Activated T-helper 17 cell treated with anti-CD3 and anti-CD28 coated beads, Interleukin-2, amount 50 U/mL, for 72 hours (primary cell): ENCODE measurements at regions not wholly inside any gene's neighbourhood (a gene's known extent, or its start where the extent isn't known, plus 50 kb on each side); places are given as distances from the start of the nearest gene placed in this dataset.

Experiments used
- ATAC-seq: fragments of 150-1000 bp; cut with Tn5 transposase; replicated peaks from 2 replicates; pipeline ENCODE4 v1.10.0; 2021; ENCODE audit warnings: mild to moderate bottlenecking, moderate library complexity
- H3K27ac Mint-ChIP-seq: one replicate; pipeline ENCODE4 v1.8.0; 2022; ENCODE audit warnings: mixed read lengths
- H3K27me3 Mint-ChIP-seq: one replicate; pipeline ENCODE4 v1.8.0; 2022; ENCODE audit warnings: mixed read lengths
- H3K36me3 Mint-ChIP-seq: one replicate; pipeline ENCODE4 v1.8.0; 2022; ENCODE audit warnings: low read depth, mild to moderate bottlenecking, mixed read lengths
- H3K4me1 Mint-ChIP-seq: one replicate; pipeline ENCODE4 v1.8.0; 2022; ENCODE audit warnings: mixed read lengths
- H3K4me3 Mint-ChIP-seq: one replicate; pipeline ENCODE4 v1.8.0; 2022; ENCODE audit warnings: mild to moderate bottlenecking, mixed read lengths
- H3K9me3 Mint-ChIP-seq: one replicate; pipeline ENCODE4 v1.8.0; 2022; ENCODE audit warnings: mixed read lengths

DNA sequence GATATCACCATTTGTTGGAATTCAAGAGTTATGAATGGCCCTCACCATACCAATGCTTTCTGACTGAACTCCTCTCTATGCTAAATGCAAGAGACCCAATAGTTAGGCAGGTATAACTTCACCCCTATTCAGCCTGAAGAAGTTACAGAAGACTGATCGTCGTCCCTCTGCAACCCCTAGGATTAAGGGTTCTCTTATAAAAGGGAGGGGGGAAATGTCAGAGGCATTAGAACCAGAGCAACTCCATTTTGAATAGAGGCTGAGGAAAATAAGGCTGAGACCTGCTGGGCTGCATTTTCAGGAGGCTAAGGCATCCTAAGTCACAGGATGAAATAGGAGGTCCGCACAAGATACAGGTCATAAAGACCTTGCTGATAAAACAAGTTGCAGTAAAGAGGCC lies 494.3 kb downstream of the SPRY1 start:
- H3K9me3 Mint-ChIP-seq = no peaks in the 10 kb centered on the region

DNA sequence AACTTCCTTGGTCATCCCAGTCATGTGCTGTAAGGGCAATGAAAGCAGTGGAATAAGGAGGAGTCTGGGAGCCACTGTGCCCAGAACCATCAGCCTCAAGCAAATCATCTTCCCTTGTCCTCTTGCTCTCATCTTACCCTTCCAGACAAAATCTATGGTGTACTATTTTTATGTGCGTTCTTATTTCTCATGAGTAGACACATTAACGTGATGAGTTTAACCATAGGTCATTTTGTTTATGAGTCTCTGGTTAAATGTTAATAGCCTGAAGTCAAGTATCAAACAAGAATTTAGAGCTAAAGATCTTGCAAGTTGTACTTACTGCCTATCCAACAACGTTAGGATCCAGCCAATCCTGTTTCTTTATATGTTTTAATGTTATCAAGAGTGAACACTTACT lies 495.3 kb downstream of the SPRY1 start:
- Mint-ChIP-seq H3K4me3 (no peak overlapping the region), H3K27ac (no peak overlapping the region), H3K4me1 (no peaks in the 10 kb centered on the region), H3K27me3 (no peaks in the 10 kb centered on the region), H3K36me3 (no peaks in the 10 kb centered on the region), H3K9me3 (no peaks in the 10 kb centered on the region)
- no peak for ATAC-seq

More for the DNA sequence above, 494.3 kb downstream of the SPRY1 start:
- Mint-ChIP-seq H3K36me3 (no peaks in the 10 kb centered on the region), H3K27me3 (no peaks in the 10 kb centered on the region), H3K4me1 (no peaks in the 10 kb centered on the region), H3K4me3 (no peak overlapping the region), H3K27ac (no peak overlapping the region)
- ATAC-seq = no peak

DNA sequence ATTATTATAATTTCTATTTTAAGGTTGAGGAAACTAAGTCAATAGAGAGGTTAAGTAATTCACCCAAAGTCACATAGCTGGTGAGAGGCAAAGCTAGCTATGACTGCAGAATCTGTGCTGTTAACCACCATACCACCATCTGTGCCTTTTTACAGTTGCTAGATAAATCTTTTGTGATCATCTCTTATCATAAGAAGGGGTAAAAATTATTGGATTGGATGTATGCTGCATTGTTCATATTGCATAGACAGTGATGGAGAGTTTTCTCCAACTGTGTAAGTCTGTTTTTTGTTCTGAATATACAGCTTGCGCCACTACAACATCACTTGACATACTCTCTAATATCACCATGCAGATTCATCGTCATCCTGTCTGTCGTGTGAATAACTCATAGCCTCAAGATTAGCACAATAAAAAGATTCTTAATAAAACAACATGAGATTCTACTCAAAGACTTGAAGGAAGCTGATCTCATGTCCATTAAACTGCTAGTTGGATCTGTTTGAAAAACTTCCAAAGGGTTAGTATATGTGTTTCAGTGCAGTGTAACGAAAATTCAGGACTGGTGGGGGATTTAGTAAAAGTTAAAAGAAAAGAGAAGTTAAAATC lies 495.9 kb downstream of the SPRY1 start:
- no peaks in the 10 kb centered on the region for H3K9me3 Mint-ChIP-seq
- no peak overlapping the region for H3K4me3 Mint-ChIP-seq
- ATAC-seq = no peak
- no peak overlapping the region for H3K27ac Mint-ChIP-seq
- no peaks in the 10 kb centered on the region for H3K27me3 Mint-ChIP-seq
- no peaks in the 10 kb centered on the region for H3K36me3 Mint-ChIP-seq
- no peaks in the 10 kb centered on the region for H3K4me1 Mint-ChIP-seq

DNA sequence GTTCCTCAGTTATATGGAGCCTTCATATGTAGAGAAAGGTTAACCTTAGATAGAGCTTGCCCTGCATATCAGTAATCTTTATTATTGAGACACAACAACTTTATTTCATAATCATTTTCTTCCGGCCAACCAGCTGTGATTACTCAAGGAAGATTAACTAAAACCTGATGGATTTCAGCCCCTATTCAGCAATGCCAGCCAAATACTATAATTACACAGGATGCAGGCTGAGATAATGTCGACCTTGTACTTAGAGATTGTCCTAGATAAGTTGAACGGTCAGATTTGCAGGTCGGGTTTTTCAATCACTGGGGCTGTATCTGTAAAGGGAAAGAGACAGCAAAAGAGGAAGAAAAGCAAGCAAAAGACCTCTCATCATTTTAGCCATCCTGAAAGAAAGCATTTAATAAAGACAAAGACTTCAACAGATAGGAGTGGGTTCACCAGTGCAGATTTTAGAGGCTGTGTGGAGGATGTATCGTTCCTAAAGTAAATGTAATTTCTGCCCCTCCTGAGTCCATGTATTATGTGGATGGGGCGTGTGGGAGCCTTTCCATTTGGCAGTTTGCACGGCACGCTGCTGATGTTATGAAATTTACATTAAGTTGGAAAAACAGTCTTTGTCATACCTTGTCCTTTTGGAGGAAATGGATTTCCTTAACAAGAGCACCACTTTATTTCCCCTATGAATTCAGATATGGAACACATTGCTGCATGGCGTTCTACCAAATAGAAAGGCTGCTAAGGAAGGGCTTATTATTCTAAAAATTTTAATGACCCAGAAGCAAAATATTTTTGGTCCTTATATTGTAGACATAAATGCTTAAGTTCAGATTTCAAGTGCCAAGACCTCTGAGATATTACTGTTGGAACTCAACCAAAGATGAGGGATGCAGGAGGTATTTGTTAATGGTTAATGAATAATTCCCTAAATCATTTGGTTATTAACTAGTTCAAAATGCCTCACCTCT lies 496.7 kb downstream of the SPRY1 start:
- H3K36me3 Mint-ChIP-seq = no peaks in the 10 kb centered on the region
- ATAC-seq = no peak
- H3K9me3 Mint-ChIP-seq = no peaks in the 10 kb centered on the region
- no peaks in the 10 kb centered on the region for H3K27me3 Mint-ChIP-seq
- H3K4me3 Mint-ChIP-seq = no peak overlapping the region
- no peak overlapping the region for H3K27ac Mint-ChIP-seq
- H3K4me1 Mint-ChIP-seq = no peaks in the 10 kb centered on the region

DNA sequence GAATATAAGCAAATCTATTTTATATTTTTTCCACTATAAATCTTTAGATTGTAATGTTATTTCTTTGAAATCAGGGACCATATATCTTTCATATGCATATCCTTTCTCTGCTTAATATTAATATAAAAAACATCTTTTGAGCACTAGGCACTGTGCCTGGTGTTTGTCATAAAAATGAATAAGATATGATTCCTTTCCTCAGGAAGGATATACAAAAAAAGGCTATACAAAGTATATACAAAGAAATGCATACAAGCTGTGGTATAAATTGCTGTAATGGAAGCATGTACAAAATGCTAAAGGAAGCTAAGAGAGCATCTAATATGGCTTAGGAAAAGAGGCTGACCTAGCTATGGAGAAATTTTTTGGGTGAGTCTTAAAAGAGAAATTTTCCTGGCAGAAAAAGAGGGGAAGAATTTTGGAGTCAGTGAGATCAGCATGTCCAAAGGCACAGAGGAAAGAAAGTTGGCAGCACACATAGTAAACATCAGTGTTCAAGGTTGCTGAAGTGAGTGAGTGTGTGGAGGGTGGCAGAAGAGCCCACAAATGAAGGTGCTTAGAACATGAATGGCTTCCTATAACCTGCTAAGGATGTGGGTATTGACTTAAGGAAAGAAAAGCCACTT lies 500.0 kb downstream of the SPRY1 start:
- Mint-ChIP-seq H3K27ac (no peak overlapping the region), H3K27me3 (no peaks in the 10 kb centered on the region), H3K36me3 (no peaks in the 10 kb centered on the region), H3K9me3 (no peaks in the 10 kb centered on the region), H3K4me3 (no peak overlapping the region), H3K4me1 (no peaks in the 10 kb centered on the region)
- ATAC-seq = no peak

DNA sequence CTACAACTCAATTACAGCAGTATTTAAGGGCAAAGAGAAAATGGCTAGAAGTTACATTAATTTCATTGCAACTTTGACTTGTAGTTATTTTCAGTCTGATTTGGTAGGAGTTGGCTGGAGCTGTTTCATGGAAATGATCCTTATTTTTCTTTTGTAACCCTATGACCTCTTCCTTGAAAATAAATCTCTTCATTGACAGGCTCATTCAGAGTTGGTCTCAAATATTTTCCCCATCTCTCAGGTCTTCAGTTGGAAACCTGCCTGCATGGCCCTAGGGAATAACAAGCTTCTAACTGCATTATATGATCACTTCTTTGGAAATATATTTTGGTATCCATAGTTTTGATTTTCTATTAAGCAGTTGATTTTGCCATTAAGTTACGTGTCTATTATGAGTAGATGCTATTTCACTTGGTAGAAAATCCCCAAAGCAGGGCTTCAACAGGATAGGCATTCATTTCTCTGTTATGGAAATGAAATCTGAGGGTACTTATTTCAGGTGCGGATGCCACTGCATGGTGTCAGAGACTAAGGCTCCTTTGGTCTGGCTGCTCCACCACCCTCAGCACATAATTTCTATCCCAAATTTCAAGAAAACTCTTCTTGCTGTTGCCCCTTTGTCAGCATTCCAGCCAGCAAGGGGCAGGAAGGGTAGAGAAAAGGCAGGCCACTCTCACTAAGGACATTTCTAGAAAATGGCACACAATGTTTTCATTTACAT lies 502.5 kb downstream of the SPRY1 start:
- no peak overlapping the region for H3K4me3 Mint-ChIP-seq
- H3K4me1 Mint-ChIP-seq = no peaks in the 10 kb centered on the region
- no peaks in the 10 kb centered on the region for H3K27me3 Mint-ChIP-seq
- ATAC-seq = no peak
- no peak overlapping the region for H3K27ac Mint-ChIP-seq
- no peaks in the 10 kb centered on the region for H3K9me3 Mint-ChIP-seq
- H3K36me3 Mint-ChIP-seq = no peaks in the 10 kb centered on the region

DNA sequence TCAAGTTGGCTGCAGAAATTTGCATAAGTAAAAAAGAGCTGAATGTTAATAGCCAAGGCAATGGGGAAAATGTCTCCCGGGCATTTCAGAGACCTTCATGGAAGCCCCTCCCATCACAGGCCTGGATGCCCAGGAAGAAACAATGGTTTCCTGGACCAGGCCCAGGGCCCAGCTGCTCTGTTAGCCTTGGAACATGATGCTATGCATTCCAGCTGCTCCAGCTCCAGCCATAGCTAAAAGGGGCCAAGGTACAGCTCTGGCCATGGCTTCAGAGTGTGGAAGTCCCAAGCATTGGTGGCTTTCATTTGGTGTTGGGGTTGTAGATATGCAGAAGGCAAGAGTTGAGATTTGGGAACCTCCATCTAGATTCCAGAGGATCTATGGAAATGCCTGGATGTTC lies 508.3 kb downstream of the SPRY1 start:
- Mint-ChIP-seq H3K27me3 (no peaks in the 10 kb centered on the region), H3K4me3 (no peak overlapping the region), H3K9me3 (no peaks in the 10 kb centered on the region), H3K27ac (no peak overlapping the region), H3K4me1 (no peaks in the 10 kb centered on the region), H3K36me3 (no peaks in the 10 kb centered on the region)
- ATAC-seq = no peak

DNA sequence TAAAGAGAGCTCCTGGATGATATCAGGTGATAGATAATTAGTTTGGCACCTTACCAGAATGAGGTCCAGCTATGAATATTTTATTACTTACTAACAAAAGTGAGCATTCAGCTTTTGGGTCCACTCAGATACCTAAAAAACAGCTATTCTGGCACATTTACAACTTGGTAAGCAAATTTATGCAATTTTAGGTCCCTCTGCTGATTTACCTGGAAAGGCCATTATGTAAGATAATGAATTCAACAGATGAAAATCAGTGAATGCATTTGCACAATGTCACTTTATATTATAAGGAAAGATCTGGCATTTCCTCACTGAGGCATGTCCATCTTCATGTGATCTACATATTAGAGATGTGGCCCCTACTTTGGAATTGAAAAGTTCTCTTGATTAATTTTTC lies 517.0 kb downstream of the SPRY1 start:
- Mint-ChIP-seq H3K36me3 (no peaks in the 10 kb centered on the region), H3K27ac (no peak overlapping the region), H3K9me3 (no peaks in the 10 kb centered on the region), H3K4me3 (no peak overlapping the region), H3K27me3 (no peaks in the 10 kb centered on the region), H3K4me1 (no peaks in the 10 kb centered on the region)
- ATAC-seq = no peak

DNA sequence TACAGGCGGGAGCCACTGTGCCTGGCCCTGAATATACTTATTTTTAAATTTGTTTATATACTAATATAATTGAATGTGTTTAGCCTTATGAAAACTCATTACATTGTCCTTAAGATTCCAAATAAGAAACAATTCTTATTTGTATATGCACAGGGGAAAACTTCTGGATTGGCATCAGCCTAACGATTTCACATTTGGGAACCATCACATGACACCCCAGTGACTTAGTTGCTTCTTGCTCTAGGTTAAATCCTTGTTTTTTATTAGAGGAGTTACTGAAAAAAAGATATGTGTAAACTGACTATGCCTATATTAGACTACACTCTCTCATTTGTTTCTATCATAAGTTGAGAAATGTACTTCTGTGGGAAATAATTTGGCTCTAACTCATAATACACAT lies 520.2 kb downstream of the SPRY1 start:
- ATAC-seq = no peak
- Mint-ChIP-seq H3K27me3 (no peaks in the 10 kb centered on the region), H3K4me3 (no peak overlapping the region), H3K36me3 (no peaks in the 10 kb centered on the region), H3K4me1 (no peaks in the 10 kb centered on the region), H3K9me3 (no peaks in the 10 kb centered on the region), H3K27ac (no peak overlapping the region)

DNA sequence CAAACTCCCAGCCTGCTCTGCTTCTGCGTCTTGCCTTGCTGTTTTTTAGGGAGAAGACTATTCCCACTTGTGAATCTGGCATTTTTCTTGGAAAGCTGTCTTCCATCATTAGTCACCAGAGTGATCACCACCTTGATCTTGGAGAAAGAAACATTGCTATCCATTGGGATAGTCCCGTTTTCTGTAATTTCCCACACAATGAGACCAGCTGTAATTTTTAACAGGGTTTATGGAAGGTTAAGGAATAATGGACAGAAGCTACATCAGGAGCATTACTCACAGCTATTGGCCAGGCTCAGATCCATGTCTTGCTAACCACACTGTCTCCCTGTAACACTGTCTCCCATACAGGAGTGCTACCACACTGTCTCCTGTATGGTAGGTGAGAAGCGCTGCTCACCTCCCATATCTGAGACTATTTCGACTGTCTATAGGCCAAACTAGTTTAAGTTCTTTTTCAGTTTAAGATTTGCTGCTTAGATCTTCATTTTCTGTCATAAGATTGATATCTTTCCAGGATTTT lies 523.0 kb downstream of the SPRY1 start:
- no peak for ATAC-seq
- no peaks in the 10 kb centered on the region for H3K9me3 Mint-ChIP-seq
- peaks cover 3% of the 10 kb centered on the region for H3K27me3 Mint-ChIP-seq
- H3K4me3 Mint-ChIP-seq = no peak overlapping the region
- no peak overlapping the region for H3K27ac Mint-ChIP-seq
- no peaks in the 10 kb centered on the region for H3K4me1 Mint-ChIP-seq
- no peaks in the 10 kb centered on the region for H3K36me3 Mint-ChIP-seq

DNA sequence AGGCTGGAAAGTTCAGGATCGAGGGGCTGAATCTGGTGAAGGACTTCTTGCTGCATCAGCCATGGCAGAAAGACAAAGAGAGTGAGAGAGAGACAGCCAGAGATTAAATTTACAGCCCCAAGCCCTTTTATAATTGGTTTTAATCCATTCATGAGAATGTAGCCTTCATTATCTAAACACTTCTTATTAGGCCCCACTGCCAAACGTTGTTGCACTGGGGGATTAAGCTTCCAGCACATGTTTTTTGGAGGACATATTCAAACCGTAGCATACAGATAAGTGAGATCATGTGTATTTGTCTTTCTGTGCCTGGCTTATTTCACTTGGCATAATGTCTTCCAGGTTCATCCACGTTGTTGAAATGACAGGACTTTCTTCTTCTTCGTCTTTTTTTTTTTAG lies 524.7 kb downstream of the SPRY1 start:
- no peaks in the 10 kb centered on the region for H3K36me3 Mint-ChIP-seq
- no peak for ATAC-seq
- H3K27me3 Mint-ChIP-seq = peaks cover 6% of the 10 kb centered on the region
- H3K4me1 Mint-ChIP-seq = no peaks in the 10 kb centered on the region
- no peak overlapping the region for H3K27ac Mint-ChIP-seq
- H3K4me3 Mint-ChIP-seq = no peak overlapping the region
- no peaks in the 10 kb centered on the region for H3K9me3 Mint-ChIP-seq

DNA sequence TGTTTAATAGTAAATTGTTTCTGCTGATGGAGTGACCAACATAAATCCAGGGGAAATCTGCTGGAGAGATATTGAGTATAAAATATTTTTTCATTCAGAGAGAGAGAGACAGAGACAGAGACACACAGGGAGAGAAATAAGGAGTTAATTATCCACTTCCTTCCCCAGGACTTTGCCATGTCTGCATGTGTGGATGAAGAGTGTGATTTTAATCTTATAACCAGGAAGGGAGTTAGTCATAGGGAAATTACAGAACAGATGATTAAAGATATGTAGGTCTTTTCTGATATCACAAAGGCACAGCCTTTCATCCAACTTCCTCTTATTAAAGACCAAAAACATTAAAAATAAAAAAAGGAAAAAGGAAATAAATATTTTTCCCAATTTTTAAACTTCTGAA lies 526.3 kb downstream of the SPRY1 start:
- H3K4me1 Mint-ChIP-seq = no peaks in the 10 kb centered on the region

DNA sequence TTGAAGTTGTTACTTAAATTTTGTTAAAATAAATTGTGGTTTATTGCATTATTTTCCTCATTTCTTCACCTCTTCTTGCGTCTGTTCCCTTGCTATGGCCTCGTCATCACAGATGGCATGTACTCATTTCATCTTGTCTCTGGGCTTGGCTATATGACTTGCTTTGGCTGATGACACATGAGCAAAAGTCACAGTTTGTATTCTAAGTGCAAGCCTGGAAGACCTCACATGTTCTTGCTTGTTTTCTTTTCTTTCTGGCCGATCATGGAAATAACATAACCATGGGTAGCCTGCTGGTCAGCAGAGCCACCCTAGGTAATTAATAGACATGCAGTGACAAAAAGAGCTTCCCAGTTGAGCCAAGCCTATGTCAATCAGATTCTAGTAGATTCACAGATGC lies 527.9 kb downstream of the SPRY1 start:
- H3K9me3 Mint-ChIP-seq = no peaks in the 10 kb centered on the region
- H3K4me3 Mint-ChIP-seq = no peak overlapping the region
- no peak overlapping the region for H3K27ac Mint-ChIP-seq
- ATAC-seq = no peak
- H3K27me3 Mint-ChIP-seq = peaks cover 6% of the 10 kb centered on the region
- no peaks in the 10 kb centered on the region for H3K4me1 Mint-ChIP-seq
- H3K36me3 Mint-ChIP-seq = no peaks in the 10 kb centered on the region

More for the DNA sequence above, 526.3 kb downstream of the SPRY1 start:
- no peak overlapping the region for H3K4me3 Mint-ChIP-seq
- H3K36me3 Mint-ChIP-seq = no peaks in the 10 kb centered on the region
- H3K27ac Mint-ChIP-seq = no peak overlapping the region
- ATAC-seq = no peak
- no peaks in the 10 kb centered on the region for H3K9me3 Mint-ChIP-seq
- peaks cover 6% of the 10 kb centered on the region for H3K27me3 Mint-ChIP-seq

DNA sequence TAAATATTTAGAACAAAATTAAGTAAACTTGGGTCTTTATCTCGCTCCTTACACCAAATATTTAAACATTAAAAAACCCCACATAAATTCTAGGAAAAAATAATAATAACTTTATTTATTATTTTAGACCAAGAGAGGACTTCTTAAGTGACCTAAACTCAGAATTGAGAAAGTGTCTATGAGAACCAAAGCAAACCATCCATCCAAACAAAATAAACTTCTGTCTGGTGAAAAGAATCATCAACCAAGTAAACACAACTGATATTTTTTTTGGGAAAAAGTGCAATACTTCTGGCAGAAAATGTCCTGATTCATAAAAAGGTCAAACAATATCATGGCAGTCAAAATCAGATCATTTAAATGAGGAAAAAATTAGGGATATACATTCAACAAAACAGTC lies 533.0 kb downstream of the SPRY1 start:
- Mint-ChIP-seq H3K27me3 (peaks cover 4% of the 10 kb centered on the region), H3K36me3 (no peaks in the 10 kb centered on the region), H3K9me3 (peaks cover 3% of the 10 kb centered on the region), H3K4me1 (no peaks in the 10 kb centered on the region), H3K27ac (no peak overlapping the region), H3K4me3 (no peak overlapping the region)
- no peak for ATAC-seq
